ENCODE measurements at regions not wholly inside any gene's neighbourhood (a gene's known extent, or its start where the extent isn't known, plus 50 kb on each side); places are given as distances from the start of the nearest gene placed in this dataset.

DNA sequence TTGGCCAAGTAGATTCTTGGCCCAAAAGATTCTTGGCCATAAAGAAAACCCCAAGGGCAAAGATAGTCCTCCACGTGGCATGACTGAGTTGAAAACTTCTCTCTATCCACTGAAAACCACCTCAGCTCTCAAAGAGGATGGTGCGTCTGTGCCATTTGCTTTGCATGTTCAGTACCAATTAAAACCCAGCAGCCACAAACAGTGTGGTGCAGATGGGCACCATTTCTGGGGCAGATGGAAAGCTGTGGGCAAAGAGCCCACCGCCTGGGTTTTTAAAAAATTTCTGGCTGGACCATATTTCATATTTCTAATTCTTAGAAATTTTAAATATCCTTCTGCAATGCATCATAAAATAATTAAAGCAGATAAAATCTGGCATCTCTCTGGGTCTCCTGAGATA lies 84.5 kb upstream of the PUM3 start:
- no peak overlapping the region for H3K4me3 ChIP-seq (ENCODE audit: control insufficient read depth, low read depth, low read length)
- TF ChIP-seq, protein P1, sequence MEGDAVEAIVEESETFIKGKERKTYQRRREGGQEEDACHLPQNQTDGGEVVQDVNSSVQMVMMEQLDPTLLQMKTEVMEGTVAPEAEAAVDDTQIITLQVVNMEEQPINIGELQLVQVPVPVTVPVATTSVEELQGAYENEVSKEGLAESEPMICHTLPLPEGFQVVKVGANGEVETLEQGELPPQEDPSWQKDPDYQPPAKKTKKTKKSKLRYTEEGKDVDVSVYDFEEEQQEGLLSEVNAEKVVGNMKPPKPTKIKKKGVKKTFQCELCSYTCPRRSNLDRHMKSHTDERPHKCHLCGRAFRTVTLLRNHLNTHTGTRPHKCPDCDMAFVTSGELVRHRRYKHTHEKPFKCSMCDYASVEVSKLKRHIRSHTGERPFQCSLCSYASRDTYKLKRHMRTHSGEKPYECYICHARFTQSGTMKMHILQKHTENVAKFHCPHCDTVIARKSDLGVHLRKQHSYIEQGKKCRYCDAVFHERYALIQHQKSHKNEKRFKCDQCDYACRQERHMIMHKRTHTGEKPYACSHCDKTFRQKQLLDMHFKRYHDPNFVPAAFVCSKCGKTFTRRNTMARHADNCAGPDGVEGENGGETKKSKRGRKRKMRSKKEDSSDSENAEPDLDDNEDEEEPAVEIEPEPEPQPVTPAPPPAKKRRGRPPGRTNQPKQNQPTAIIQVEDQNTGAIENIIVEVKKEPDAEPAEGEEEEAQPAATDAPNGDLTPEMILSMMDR (IDR thresholded peaks at IDR 0.05; ENCODE audit: control insufficient read depth, insufficient read depth, low read depth, low read length, missing control alignments), result no peak
- DNase-seq (ENCODE audit: low read depth), result no peak

DNA sequence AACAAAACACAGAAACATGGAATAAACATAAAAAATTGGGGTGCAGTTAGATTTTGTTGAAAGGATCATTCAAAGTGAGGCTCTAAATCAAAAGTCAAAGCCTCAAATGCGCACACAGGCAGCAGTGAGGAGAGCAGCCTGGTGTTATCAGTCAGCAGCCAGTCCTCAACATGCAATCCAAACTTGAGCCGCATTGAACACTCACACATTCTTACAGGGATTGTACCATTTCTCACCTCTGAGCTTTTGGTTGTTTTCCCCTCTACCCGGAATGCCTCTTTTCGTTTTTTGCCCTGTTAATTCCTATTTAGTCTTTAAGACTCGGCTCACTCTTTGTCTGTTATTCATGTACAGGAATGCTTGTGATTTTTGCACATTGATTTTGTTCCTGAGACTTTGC lies 81.1 kb upstream of the PUM3 start:
- no peak for DNase-seq (ENCODE audit: low read depth)
- H3K4me3 ChIP-seq (ENCODE audit: control insufficient read depth, low read depth, low read length), result no peak overlapping the region
- TF ChIP-seq, protein P1 (IDR thresholded peaks at IDR 0.05; ENCODE audit: control insufficient read depth, insufficient read depth, low read depth, low read length, missing control alignments), result no peak

DNA sequence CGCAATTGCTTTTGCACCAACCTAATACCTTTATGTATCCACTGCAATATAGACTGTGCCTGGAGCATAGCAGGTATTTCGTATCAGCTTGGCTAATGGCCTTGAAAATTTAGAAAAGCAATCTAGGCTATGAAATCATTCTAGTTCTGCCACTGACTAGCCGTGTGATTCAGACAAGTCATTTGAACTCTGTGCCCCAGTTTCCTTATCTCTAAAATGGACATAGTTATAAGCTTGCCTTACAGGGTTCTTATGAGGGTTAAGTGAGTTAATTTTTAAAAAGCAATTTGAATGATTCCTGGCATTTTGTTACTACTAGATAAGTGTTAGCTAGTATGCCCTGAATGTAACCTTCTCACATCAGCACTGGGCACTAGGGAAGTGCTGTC lies 80.5 kb upstream of the PUM3 start:
- no peak overlapping the region for H3K4me3 ChIP-seq (ENCODE audit: control insufficient read depth, low read depth, low read length)
- no peak for DNase-seq (ENCODE audit: low read depth)
- TF ChIP-seq, protein P1 (IDR thresholded peaks at IDR 0.05; ENCODE audit: control insufficient read depth, insufficient read depth, low read depth, low read length, missing control alignments), result no peak

- H3K4me3 ChIP-seq (ENCODE audit: control insufficient read depth, low read depth, low read length), result no peak overlapping the region
- TF ChIP-seq, protein P1 (IDR thresholded peaks at IDR 0.05; ENCODE audit: control insufficient read depth, insufficient read depth, low read depth, low read length, missing control alignments), result no peak
- no peak for DNase-seq (ENCODE audit: low read depth)
These were observed 80.0 kb upstream of the PUM3 start for GRCh38 chr9:2923766-2924379.

DNA sequence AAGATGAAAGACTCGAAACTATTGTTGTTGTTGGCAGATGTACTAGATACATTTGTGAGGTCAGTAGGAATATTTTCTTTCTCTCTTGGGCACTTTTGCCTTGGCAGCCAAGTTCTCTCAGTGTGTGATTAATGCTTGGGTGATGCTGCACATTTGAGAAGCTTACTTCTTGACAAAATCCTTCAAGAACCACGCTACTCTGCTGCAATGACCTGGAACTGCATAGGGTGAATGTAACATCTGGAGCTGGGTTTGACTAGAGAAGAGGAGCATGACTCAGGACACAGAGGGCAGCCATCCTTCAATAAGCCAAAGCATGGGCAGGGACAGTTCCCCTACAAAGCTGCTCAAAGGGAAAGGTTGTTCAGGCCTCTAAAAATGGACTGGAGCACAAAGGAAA lies 75.5 kb upstream of the PUM3 start:
- TF ChIP-seq, protein P1 (IDR thresholded peaks at IDR 0.05; ENCODE audit: control insufficient read depth, insufficient read depth, low read depth, low read length, missing control alignments), result no peak
- DNase-seq (ENCODE audit: low read depth), result no peak
- no peak overlapping the region for H3K4me3 ChIP-seq (ENCODE audit: control insufficient read depth, low read depth, low read length)

DNA sequence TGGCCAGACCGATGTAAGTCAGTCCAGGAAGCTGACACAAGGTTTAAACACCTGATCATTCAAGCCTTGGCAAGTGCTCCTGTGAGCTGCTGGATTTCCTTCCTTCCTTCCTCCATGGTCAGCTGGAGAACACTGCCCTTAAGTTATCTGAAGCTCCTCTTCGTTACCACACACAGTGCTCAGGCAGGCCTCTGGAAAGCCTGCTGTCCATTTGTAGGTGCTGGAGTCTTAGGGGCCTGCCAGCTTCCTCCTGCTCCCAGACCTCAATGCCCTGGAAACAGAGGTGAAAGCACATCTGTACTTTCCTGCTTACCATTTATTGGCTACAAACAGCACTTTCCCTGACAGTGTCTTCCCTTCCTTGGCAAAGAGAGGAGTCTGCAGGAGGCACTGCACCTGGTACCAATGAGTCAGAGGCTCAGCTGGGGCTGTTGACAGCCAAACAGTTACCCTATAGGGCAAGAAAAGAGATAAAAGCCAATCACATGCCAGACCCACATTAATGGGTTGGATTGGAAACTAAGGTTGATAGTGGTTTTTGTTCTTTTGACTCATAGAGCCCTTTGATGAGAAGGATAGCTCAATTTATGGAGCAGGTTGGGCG lies 72.6 kb upstream of the PUM3 start:
- TF ChIP-seq, protein P1 (IDR thresholded peaks at IDR 0.05; ENCODE audit: control insufficient read depth, insufficient read depth, low read depth, low read length, missing control alignments), result no peak
- H3K4me3 ChIP-seq (ENCODE audit: control insufficient read depth, low read depth, low read length), result no peak overlapping the region
- DNase-seq (ENCODE audit: low read depth), result no peak
